ENCODE measurements at regions not wholly inside any gene's neighbourhood (a gene's known extent, or its start where the extent isn't known, plus 50 kb on each side); places are given as distances from the start of the nearest gene placed in this dataset.

- Histone ChIP-seq H3K36me3 (ENCODE audit: control insufficient read depth in 1 of 2, insufficient read depth in 2 of 2, low read length in 2 of 2) (no peaks in the 10 kb centered on the region), H3K9me2 (ENCODE audit: insufficient read depth) (no peaks in the 10 kb centered on the region), H3K4me3 (replicated peaks in 1 of 2; ENCODE audit: low read depth in 1 of 2, low read length in 2 of 2) (no peak overlapping the region), H3K27me3 (ENCODE audit: insufficient read depth, low read length) (no peaks in the 10 kb centered on the region), H4K20me1 (ENCODE audit: insufficient read depth) (no peaks in the 10 kb centered on the region), H3K9me3 (ENCODE audit: control insufficient read depth in 1 of 2, insufficient read depth in 1 of 2, low read depth in 1 of 2, low read length in 2 of 2) (no peaks in the 10 kb centered on the region), H3K9ac (ENCODE audit: low read length) (no peak overlapping the region), H3K4me1 (ENCODE audit: control insufficient read depth in 1 of 2, insufficient read depth in 2 of 2, low read length in 2 of 2) (no peaks in the 10 kb centered on the region), H3K4me2 (ENCODE audit: low read length) (no peak overlapping the region), H2AFZ (ENCODE audit: low read depth, low read length, poor library complexity, severe bottlenecking) (no peak overlapping the region), H3K27ac (ENCODE audit: low read depth, low read length) (no peak overlapping the region), H3K79me2 (ENCODE audit: insufficient read depth, low read length) (no peaks in the 10 kb centered on the region)
- ChIA-PET POLR2A (no interaction called here), CTCF (no interaction called here), RAD21 (ENCODE audit: low non-redundant PET in 1 of 2, low total read pairs in 2 of 2, uncharacterized antibody in 2 of 2, unreplicated experiment in 2 of 2) (no interaction called here)
- BruUV-seq (replicated peaks), result no TSS peak
- TF ChIP-seq TCF7L2 (IDR thresholded peaks at IDR 0.05; ENCODE audit: borderline replicate concordance, extremely low read depth, insufficient read depth, insufficient read length), result no peak
- TF ChIP-seq YY1 (IDR thresholded peaks at IDR 0.05; ENCODE audit: extremely low read depth, insufficient replicate concordance, low read depth, low read length), result no peak
- no peak for TF ChIP-seq EZH2 (IDR thresholded peaks at IDR 0.05)
- TF ChIP-seq FOSL1 (IDR thresholded peaks at IDR 0.05; ENCODE audit: low read depth), result no peak
- no peak for TF ChIP-seq SRF (IDR thresholded peaks at IDR 0.05; ENCODE audit: low read depth)
- TF ChIP-seq JUND (IDR thresholded peaks at IDR 0.05), result no peak
- TF ChIP-seq ZBTB33 (IDR thresholded peaks at IDR 0.05; ENCODE audit: extremely low read depth, insufficient replicate concordance, low read length), result no peak
- no peak for TF ChIP-seq CEBPB (IDR thresholded peaks at IDR 0.05; ENCODE audit: low read depth)
- no peak for TF ChIP-seq ZNF274 (IDR thresholded peaks at IDR 0.05; ENCODE audit: low read depth, low read length)
- TF ChIP-seq POLR2A (IDR thresholded peaks at IDR 0.05; ENCODE audit: borderline replicate concordance, extremely low read depth, insufficient read depth, insufficient read length), result no peak
- TF ChIP-seq REST (IDR thresholded peaks at IDR 0.05; ENCODE audit: low read depth), result no peak
- no peak for TF ChIP-seq CTCF (IDR thresholded peaks at IDR 0.05 in 2 of 3, conservative IDR thresholded peaks at IDR 0.05 in 1 of 3; ENCODE audit: borderline replicate concordance in 1 of 3, insufficient read depth in 1 of 3, low read depth in 2 of 3, low read length in 2 of 3)
- TF ChIP-seq ZFX (IDR thresholded peaks at IDR 0.05), result no peak
- TF ChIP-seq ATF3 (IDR thresholded peaks at IDR 0.05), result no peak
- TF ChIP-seq POLR2AphosphoS5 (IDR thresholded peaks at IDR 0.05; ENCODE audit: low read depth, low read length), result no peak
- TF ChIP-seq SIN3A (IDR thresholded peaks at IDR 0.05; ENCODE audit: low read depth), result no peak
- ATAC-seq (no peak), DNase-seq (ENCODE audit: low read depth, low spot score) (no peak)
- intact Hi-C loops (cut with micrococcal nuclease), result no loop called here
These were observed 152.1 kb downstream of the URI1 start for GRCh38 chr19:30093966-30094755.
